IMR-90 (cell line): ENCODE measurements at regions not wholly inside any gene's neighbourhood (a gene's known extent, or its start where the extent isn't known, plus 50 kb on each side); places are given as distances from the start of the nearest gene placed in this dataset.

ENCODE experiments used
- ATAC-seq: fragments of 200-7000 bp; cut with Tn5 transposase; 2 replicates; pipeline ENCODE4 v1.9.1; 2020; ENCODE audit warnings: low read depth, mild to moderate bottlenecking, moderate library complexity
- BruUV-seq: library from RNA; stranded (reverse); fragments of 400-500 nt; replicated peaks from 2 replicates; lab custom pipeline; 2021; lab: Mats Ljungman, UMichigan
- CTCF ChIA-PET: fragments of 300-600 bp; formaldehyde crosslinking; extraction: SDS; loops from one replicate; lab custom pipeline; 2021; ENCODE audit warnings: antibody characterized with exemption; lab: Yijun Ruan, JAX
- POLR2A ChIA-PET: fragments of 300-600 bp; sonication (Branson Sonifier 250); formaldehyde crosslinking; loops from one replicate; lab custom pipeline; 2022; ENCODE audit warnings: antibody characterized with exemption; ENCODE audit not compliant: unreplicated experiment; lab: Charles Lee
- DNase-seq: peaks from one replicate; pipeline ENCODE4 v3.0.0; 2013
- H2AFZ ChIP-seq: replicated peaks from 2 replicates; pipeline ENCODE3; 2013; ENCODE audit warnings: low read length, mild to moderate bottlenecking; ENCODE audit not compliant: poor library complexity
- H2AK5ac ChIP-seq: 2 replicates; pipeline ENCODE4 v1.6.1; 2013; ENCODE audit warnings: low read depth, low read length, inconsistent platforms
- H2AK9ac ChIP-seq: replicated peaks from 2 replicates; pipeline ENCODE3; 2013; ENCODE audit warnings: mild to moderate bottlenecking, low read depth, low read length, moderate library complexity; ENCODE audit not compliant: poor library complexity
- H2BK120ac ChIP-seq: 2 replicates; pipeline ENCODE4 v1.6.1; 2013; ENCODE audit warnings: low read depth, low read length, inconsistent platforms
- H2BK15ac ChIP-seq: 3 replicates; pipeline ENCODE4 v1.6.1; 2013; ENCODE audit warnings: low read depth, low read length, inconsistent platforms
- H2BK20ac ChIP-seq: 2 replicates; pipeline ENCODE4 v1.6.1; 2013; ENCODE audit warnings: low read depth, mild to moderate bottlenecking, inconsistent platforms, low read length, moderate library complexity
- H2BK5ac ChIP-seq: 2 replicates; pipeline ENCODE4 v1.6.1; 2013; ENCODE audit warnings: mild to moderate bottlenecking, low read depth, low read length, inconsistent platforms; ENCODE audit not compliant: poor library complexity, severe bottlenecking
- H3K14ac ChIP-seq: replicated peaks from 2 replicates; pipeline ENCODE4 v1.6.1; 2013; ENCODE audit warnings: low read depth, low read length, inconsistent platforms
- H3K18ac ChIP-seq: 2 replicates; pipeline ENCODE4 v1.6.1; 2013; ENCODE audit warnings: low read depth, low read length, control low read depth
- H3K23ac ChIP-seq: 2 replicates; pipeline ENCODE4 v1.6.1; 2013; ENCODE audit warnings: low read depth, low read length, inconsistent platforms
- H3K27ac ChIP-seq: 2 replicates; pipeline ENCODE4 v1.5.1; 2013; ENCODE audit warnings: mild to moderate bottlenecking, control low read depth, low read length; ENCODE audit not compliant: insufficient read depth
- H3K27me3 ChIP-seq: 2 replicates; pipeline ENCODE4 v1.6.1; 2013; ENCODE audit warnings: low read length; ENCODE audit not compliant: control insufficient read depth, insufficient read depth
- H3K36me3 ChIP-seq: 2 replicates; pipeline ENCODE4 v1.6.1; 2013; ENCODE audit warnings: low read length, mixed read lengths; ENCODE audit not compliant: control insufficient read depth, insufficient read depth
- H3K4ac ChIP-seq: 2 replicates; pipeline ENCODE4 v1.6.1; 2013; ENCODE audit warnings: low read depth, low read length, inconsistent platforms
- H3K4me1 ChIP-seq: 2 replicates; pipeline ENCODE4 v1.6.1; 2013; ENCODE audit warnings: low read length, mixed read lengths; ENCODE audit not compliant: control insufficient read depth, insufficient read depth
- H3K4me2 ChIP-seq: 2 replicates; pipeline ENCODE4 v1.6.1; 2013; ENCODE audit warnings: low read depth, mild to moderate bottlenecking, control low read depth, low read length, moderate library complexity
- H3K4me3 ChIP-seq: 2 replicates; pipeline ENCODE4 v1.5.1; 2013; ENCODE audit warnings: low read depth, mild to moderate bottlenecking, control low read depth, low read length, moderate library complexity; ENCODE audit not compliant: insufficient read depth
- H3K56ac ChIP-seq: 2 replicates; pipeline ENCODE4 v1.6.1; 2013; ENCODE audit warnings: low read length, inconsistent platforms; ENCODE audit not compliant: insufficient read depth; ENCODE audit errors: extremely low read depth
- H3K79me1 ChIP-seq, 2 experiments: 2 replicates each; pipeline ENCODE4 v1.6.1; 2013; ENCODE audit warnings: low read length in 2 of 2, inconsistent platforms in 1 of 2, low read depth in 1 of 2
- H3K9ac ChIP-seq: 2 replicates; pipeline ENCODE4 v1.6.1; 2013; ENCODE audit warnings: low read depth, low read length, control low read depth
- H3K9me1 ChIP-seq: 2 replicates; pipeline ENCODE4 v1.6.1; 2013; ENCODE audit warnings: low read length, inconsistent platforms; ENCODE audit not compliant: insufficient read depth
- H3K9me3 ChIP-seq: 2 replicates; pipeline ENCODE4 v1.6.1; 2013; ENCODE audit warnings: low read length; ENCODE audit not compliant: control insufficient read depth, insufficient read depth
- H4K20me1 ChIP-seq: 2 replicates; pipeline ENCODE4 v1.6.1; 2013; ENCODE audit warnings: low read length, inconsistent platforms; ENCODE audit not compliant: insufficient read depth
- H4K5ac ChIP-seq: 2 replicates; pipeline ENCODE4 v1.6.1; 2013; ENCODE audit warnings: mild to moderate bottlenecking, low read depth, low read length, control low read depth
- H4K8ac ChIP-seq, 2 experiments: 2 replicates each; pipeline ENCODE4 v1.6.1; 2013; ENCODE audit warnings: low read depth in 2 of 2, low read length in 2 of 2, control low read depth in 1 of 2, inconsistent platforms in 1 of 2
- H4K91ac ChIP-seq: 2 replicates; pipeline ENCODE4 v1.6.1; 2013; ENCODE audit warnings: low read depth, low read length, inconsistent platforms; ENCODE audit not compliant: insufficient read depth
- BHLHE40 ChIP-seq: fragments of 150-350 bp; IDR thresholded peaks from 2 replicates; pipeline ENCODE4 v1.6.1; 2016; ENCODE audit warnings: mild to moderate bottlenecking, low read depth, low read length
- CEBPB ChIP-seq: IDR thresholded peaks from 2 replicates; pipeline ENCODE4 v1.6.1; 2012; ENCODE audit warnings: low read depth, low read length, improper control_type of control experiment
- CHD1 ChIP-seq: IDR thresholded peaks from 2 replicates; pipeline ENCODE4 v1.6.1; 2012; ENCODE audit warnings: low read depth, low read length, improper control_type of control experiment
- FOS ChIP-seq: fragments of 150-350 bp; IDR thresholded peaks from 2 replicates; pipeline ENCODE4 v1.6.1; 2016; ENCODE audit warnings: low read depth, low read length
- MAFK ChIP-seq: IDR thresholded peaks from 2 replicates; pipeline ENCODE4 v1.6.1; 2012; ENCODE audit warnings: low read depth, low read length, improper control_type of control experiment
- MAZ ChIP-seq: IDR thresholded peaks from 2 replicates; pipeline ENCODE4 v1.6.1; 2012; ENCODE audit warnings: low read depth, mild to moderate bottlenecking, low read length, improper control_type of control experiment, moderate library complexity, borderline replicate concordance
- MXI1 ChIP-seq: IDR thresholded peaks from 2 replicates; pipeline ENCODE4 v1.6.1; 2012; ENCODE audit warnings: low read depth, mild to moderate bottlenecking, low read length, moderate library complexity, borderline replicate concordance
- NFE2L2 ChIP-seq: fragments of 150-350 bp; IDR thresholded peaks from 2 replicates; pipeline ENCODE4 v1.6.1; 2016; ENCODE audit warnings: low read depth, mild to moderate bottlenecking, low read length
- POLR2A ChIP-seq: IDR thresholded peaks from 2 replicates; pipeline ENCODE4 v1.6.1; 2012; ENCODE audit warnings: mild to moderate bottlenecking, low read depth, low read length
- RAD21 ChIP-seq: IDR thresholded peaks from 2 replicates; pipeline ENCODE4 v1.6.1; 2012; ENCODE audit warnings: low read length, improper control_type of control experiment
- RCOR1 ChIP-seq: IDR thresholded peaks from 2 replicates; pipeline ENCODE4 v1.6.1; 2012; ENCODE audit warnings: mild to moderate bottlenecking, low read length, improper control_type of control experiment; ENCODE audit not compliant: insufficient replicate concordance
- RFX5 ChIP-seq: IDR thresholded peaks from 2 replicates; pipeline ENCODE4 v1.8.0; 2012; ENCODE audit warnings: low read depth, mild to moderate bottlenecking, low read length, moderate library complexity
- SMC3 ChIP-seq: fragments of 150-350 bp; IDR thresholded peaks from 2 replicates; pipeline ENCODE4 v1.6.1; 2016; ENCODE audit warnings: low read depth, mild to moderate bottlenecking, antibody characterized with exemption, low read length, moderate library complexity
- WGBS, 2 experiments: methylation state at CpG; one replicate each; pipeline versions ENCODE4 v1.1.5 to v1.1.7; 2013; ENCODE audit warnings: missing lambda C conversion rate in 2 of 2; ENCODE audit not compliant: insufficient read length in 1 of 2; ENCODE audit errors: extremely low coverage in 2 of 2; 5-methylcytosine and 5-hydroxymethylcytosine counted together
- dilution Hi-C: fragments of 300-500 bp; cut with HindIII; formaldehyde crosslinking; loops from one replicate; pipeline ENCODE4 v1.14.3; 2018; ENCODE audit warnings: low sequenced_read_pairs; ENCODE audit not compliant: unreplicated experiment
- in situ Hi-C: fragments of 300-500 bp; cut with MboI; formaldehyde crosslinking; loops from 3 replicates; pipeline ENCODE4 v1.14.3; 2019; ENCODE audit warnings: low sequenced_read_pairs, inconsistent platforms, mixed read lengths
- intact Hi-C: fragments of 100-400 bp; cut with micrococcal nuclease; formaldehyde crosslinking; loops from 2 replicates; pipeline ENCODE4 v1.10.0; 2022
- TF ChIP-seq, protein P1 (sequence below): fragments of 150-350 bp; IDR thresholded peaks from 2 replicates; pipeline ENCODE4 v1.6.1; 2016; ENCODE audit warnings: low read depth, mild to moderate bottlenecking, low read length, moderate library complexity, borderline replicate concordance
- TF ChIP-seq, protein P2 (sequence below): fragments of 150-350 bp; IDR thresholded peaks from 2 replicates; pipeline ENCODE4 v1.6.1; 2017; ENCODE audit warnings: mild to moderate bottlenecking, antibody characterized with exemption, low read length, low read depth
- TF ChIP-seq, protein P3 (sequence below): conservative IDR thresholded peaks from 2 replicates; pipeline ENCODE4 v1.5.1; 2012; ENCODE audit warnings: mild to moderate bottlenecking, low read depth, low read length, improper control_type of control experiment

DNA sequence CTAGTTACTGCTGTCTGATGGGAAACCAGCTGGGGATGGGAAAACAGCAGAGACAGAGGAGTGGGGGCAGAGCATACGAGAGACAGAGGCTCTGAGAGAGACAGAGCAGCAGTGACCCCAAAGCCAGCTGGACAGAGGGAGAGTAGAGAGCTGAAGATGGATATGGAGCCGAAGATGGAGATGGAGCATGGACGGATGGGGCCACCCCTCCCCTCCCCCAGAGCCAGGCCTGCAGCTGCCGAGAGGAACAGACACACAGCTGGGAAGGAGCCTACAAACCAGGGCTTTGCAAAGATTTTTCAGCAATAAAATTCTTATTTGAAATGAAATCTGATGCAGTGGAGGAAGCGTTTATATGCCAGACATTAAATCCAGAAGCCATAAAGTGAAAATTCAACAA is 167.6 kb upstream of the LINGO1 start:
- dilution Hi-C loops (no loop called here), in situ Hi-C loops (no loop called here), intact Hi-C loops (no loop called here)
- Histone ChIP-seq H2AFZ (no peak overlapping the region), H3K4ac (no peak overlapping the region), H3K27ac (no peak overlapping the region), H3K4me3 (no peak overlapping the region), H3K27me3 (peaks cover 36% of the 10 kb centered on the region; the same call in 1 of the 2 replicates), H3K14ac (no peak overlapping the region), H2AK5ac (no peak overlapping the region), H3K56ac (no peak overlapping the region), H3K4me2 (no peak overlapping the region), H3K79me1 (no peaks in the 10 kb centered on the region), H3K9me1 (no peaks in the 10 kb centered on the region), H2BK20ac (no peak overlapping the region), H4K20me1 (no peaks in the 10 kb centered on the region), H2BK15ac (no peak overlapping the region), H3K9me3 (no peaks in the 10 kb centered on the region), H3K23ac (no peak overlapping the region), H2BK120ac (no peak overlapping the region), H3K36me3 (no peaks in the 10 kb centered on the region), H3K4me1 (no peaks in the 10 kb centered on the region), H2AK9ac (no peak overlapping the region), H4K5ac (no peak overlapping the region), H3K18ac (no peak overlapping the region), H2BK5ac (no peak overlapping the region), H4K91ac (no peak overlapping the region), H3K9ac (no peak overlapping the region), H4K8ac (no peak overlapping the region)
- TF ChIP-seq BHLHE40 (no peak), CEBPB (no peak), SMC3 (no peak), POLR2A (no peak), MAFK (no peak), NFE2L2 (no peak), FOS (no peak), RAD21 (no peak), RCOR1 (no peak), MXI1 (no peak), RFX5 (no peak), MAZ (no peak), CHD1 (no peak)
- TF ChIP-seq, protein P1, sequence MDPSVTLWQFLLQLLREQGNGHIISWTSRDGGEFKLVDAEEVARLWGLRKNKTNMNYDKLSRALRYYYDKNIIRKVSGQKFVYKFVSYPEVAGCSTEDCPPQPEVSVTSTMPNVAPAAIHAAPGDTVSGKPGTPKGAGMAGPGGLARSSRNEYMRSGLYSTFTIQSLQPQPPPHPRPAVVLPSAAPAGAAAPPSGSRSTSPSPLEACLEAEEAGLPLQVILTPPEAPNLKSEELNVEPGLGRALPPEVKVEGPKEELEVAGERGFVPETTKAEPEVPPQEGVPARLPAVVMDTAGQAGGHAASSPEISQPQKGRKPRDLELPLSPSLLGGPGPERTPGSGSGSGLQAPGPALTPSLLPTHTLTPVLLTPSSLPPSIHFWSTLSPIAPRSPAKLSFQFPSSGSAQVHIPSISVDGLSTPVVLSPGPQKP, result no peak
- TF ChIP-seq, protein P2, sequence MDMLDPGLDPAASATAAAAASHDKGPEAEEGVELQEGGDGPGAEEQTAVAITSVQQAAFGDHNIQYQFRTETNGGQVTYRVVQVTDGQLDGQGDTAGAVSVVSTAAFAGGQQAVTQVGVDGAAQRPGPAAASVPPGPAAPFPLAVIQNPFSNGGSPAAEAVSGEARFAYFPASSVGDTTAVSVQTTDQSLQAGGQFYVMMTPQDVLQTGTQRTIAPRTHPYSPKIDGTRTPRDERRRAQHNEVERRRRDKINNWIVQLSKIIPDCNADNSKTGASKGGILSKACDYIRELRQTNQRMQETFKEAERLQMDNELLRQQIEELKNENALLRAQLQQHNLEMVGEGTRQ, result no peak
- TF ChIP-seq, protein P3, sequence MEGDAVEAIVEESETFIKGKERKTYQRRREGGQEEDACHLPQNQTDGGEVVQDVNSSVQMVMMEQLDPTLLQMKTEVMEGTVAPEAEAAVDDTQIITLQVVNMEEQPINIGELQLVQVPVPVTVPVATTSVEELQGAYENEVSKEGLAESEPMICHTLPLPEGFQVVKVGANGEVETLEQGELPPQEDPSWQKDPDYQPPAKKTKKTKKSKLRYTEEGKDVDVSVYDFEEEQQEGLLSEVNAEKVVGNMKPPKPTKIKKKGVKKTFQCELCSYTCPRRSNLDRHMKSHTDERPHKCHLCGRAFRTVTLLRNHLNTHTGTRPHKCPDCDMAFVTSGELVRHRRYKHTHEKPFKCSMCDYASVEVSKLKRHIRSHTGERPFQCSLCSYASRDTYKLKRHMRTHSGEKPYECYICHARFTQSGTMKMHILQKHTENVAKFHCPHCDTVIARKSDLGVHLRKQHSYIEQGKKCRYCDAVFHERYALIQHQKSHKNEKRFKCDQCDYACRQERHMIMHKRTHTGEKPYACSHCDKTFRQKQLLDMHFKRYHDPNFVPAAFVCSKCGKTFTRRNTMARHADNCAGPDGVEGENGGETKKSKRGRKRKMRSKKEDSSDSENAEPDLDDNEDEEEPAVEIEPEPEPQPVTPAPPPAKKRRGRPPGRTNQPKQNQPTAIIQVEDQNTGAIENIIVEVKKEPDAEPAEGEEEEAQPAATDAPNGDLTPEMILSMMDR, result no peak
- POLR2A ChIA-PET, result no interaction called here
- CTCF ChIA-PET, result no interaction called here
- ATAC-seq, result no peak
- 0% methylated on average over 1 of the region's 5 CpGs; no CpG with 5 or more reads in 1 of the 2 experiments for WGBS, 2 experiments
- no peak for DNase-seq
- no TSS peak for BruUV-seq
